ENCODE measurements at regions not wholly inside any gene's neighbourhood (a gene's known extent, or its start where the extent isn't known, plus 50 kb on each side); places are given as distances from the start of the nearest gene placed in this dataset.

DNA sequence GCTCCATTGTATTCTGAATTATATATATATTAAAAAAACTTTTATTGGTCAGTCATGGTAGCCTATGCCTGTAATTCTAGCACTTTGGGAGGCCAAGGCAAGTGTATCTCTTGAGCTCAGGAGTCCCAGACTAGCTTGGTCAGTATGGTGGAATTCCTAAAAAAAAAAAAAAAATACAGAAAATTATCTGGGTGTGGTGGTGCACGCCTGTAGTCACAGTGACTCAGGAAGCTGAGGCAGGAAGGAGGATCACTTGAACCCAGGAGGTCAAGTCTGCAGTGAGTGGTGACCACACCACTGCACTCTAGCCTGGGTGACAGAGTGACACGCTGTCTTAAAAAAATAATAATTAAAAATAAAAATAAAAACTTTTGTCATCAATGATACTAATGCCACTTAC lies 133.2 kb downstream of the FAT3 start:
- H3K36me3 ChIP-seq (ENCODE audit: control insufficient read depth, insufficient read depth, low read length): no peaks in the 10 kb centered on the region
- CTCF ChIA-PET (ENCODE audit: low intra/inter-chr PET ratio): no interaction called here
- H3K4me2 ChIP-seq (ENCODE audit: insufficient read depth, low read length): no peak overlapping the region
- H3K4me3 ChIP-seq: no peak overlapping the region
- POLR2A ChIA-PET: no interaction called here
- no peaks in the 10 kb centered on the region for H3K79me2 ChIP-seq (ENCODE audit: control insufficient read depth, insufficient read depth, low read length)
- no peak for DNase-seq (ENCODE audit: extremely low read depth in 1 of 4, low spot score in 3 of 4)
- no peak overlapping the region for H2AFZ ChIP-seq (ENCODE audit: low read depth, low read length)
- BruUV-seq (replicated peaks): no TSS peak
- H3K9me1 ChIP-seq (ENCODE audit: control insufficient read depth, insufficient read depth, low read length): no peaks in the 10 kb centered on the region
- 0% methylated on average over 2 of the region's 2 CpGs for WGBS (ENCODE audit: insufficient coverage, low coverage, missing lambda C conversion rate)
- TF ChIP-seq PTTG1 (tag; IDR thresholded peaks at IDR 0.05; ENCODE audit: low read depth) (no peak), SREBF2 (CRISPR knock-in tag; IDR thresholded peaks at IDR 0.05) (no peak), ZNF354B (CRISPR knock-in tag; IDR thresholded peaks at IDR 0.05) (no peak), SMAD1 (IDR thresholded peaks at IDR 0.05; ENCODE audit: low read depth, low read length, partially characterized antibody) (no peak), ZNF184 (CRISPR knock-in tag; IDR thresholded peaks at IDR 0.05) (no peak), CEBPB (tag; IDR thresholded peaks at IDR 0.05) (no peak), STAT5A (IDR thresholded peaks at IDR 0.05; ENCODE audit: borderline replicate concordance, low read length) (no peak), MTA1 (IDR thresholded peaks at IDR 0.05; ENCODE audit: borderline replicate concordance) (no peak), TCF7L2 (IDR thresholded peaks at IDR 0.05; ENCODE audit: low read depth, low read length) (no peak), KLF13 (tag; IDR thresholded peaks at IDR 0.05; ENCODE audit: borderline replicate concordance, low read depth) (no peak), TARDBP (IDR thresholded peaks at IDR 0.05) (no peak), RBM39 (optimal IDR thresholded peaks at IDR 0.05; ENCODE audit: low read depth, low read length) (no peak)
- intact Hi-C loops (cut with micrococcal nuclease): no loop called here
- ATAC-seq: no peak
- H3K9me3 ChIP-seq (replicated peaks; ENCODE audit: control insufficient read depth, insufficient read depth, low read depth, low read length): no peaks in the 10 kb centered on the region
- no peak for FAIRE-seq
- no peaks in the 10 kb centered on the region for H3K4me1 ChIP-seq (replicated peaks in 1 of 2; ENCODE audit: control insufficient read depth in 2 of 2, insufficient read depth in 2 of 2, low read length in 2 of 2)
- H3K9ac ChIP-seq (ENCODE audit: insufficient read depth in 1 of 2, low read depth in 2 of 2, low read length in 2 of 2): no peak overlapping the region
- in situ Hi-C loops (cut with MboI): no loop called here
- H3K27me3 ChIP-seq (ENCODE audit: control insufficient read depth in 2 of 2, insufficient read depth in 2 of 2, low read length in 2 of 2): no peaks in the 10 kb centered on the region
- no peaks in the 10 kb centered on the region for H4K20me1 ChIP-seq (replicated peaks; ENCODE audit: control insufficient read depth, insufficient read depth, low read length)
- H3K27ac ChIP-seq (ENCODE audit: extremely low read depth, low read depth, low read length): no peak overlapping the region

All from K562 (cell line).